IPS-NIHi11 (cell line): ENCODE measurements at regions not wholly inside any gene's neighbourhood (a gene's known extent, or its start where the extent isn't known, plus 50 kb on each side); places are given as distances from the start of the nearest gene placed in this dataset.
"Not testable (repeated sequence)": the region's sequence is repeated elsewhere in the genome, so short reads cannot be mapped to it uniquely, and the experiment has no call there.

Experiments used
- DNase-seq: peaks from one replicate; pipeline ENCODE4 v3.0.0; 2012; ENCODE audit warnings: mixed read lengths, low spot score

- DNase-seq, result not testable (repeated sequence)
These were observed 526.9 kb downstream of the TTLL7 start for GRCh38 chr1:83472066-83472465.

- DNase-seq, result not testable (repeated sequence)
These were observed 527.7 kb downstream of the TTLL7 start for GRCh38 chr1:83471272-83471671.

- DNase-seq, result not testable (repeated sequence)
These were observed 530.6 kb downstream of the TTLL7 start for GRCh38 chr1:83468336-83468735.

GRCh38 chr1:83457735-83458248, 541.1 kb downstream of the TTLL7 start:
- not testable (repeated sequence) for DNase-seq

GRCh38 chr1:83457281-83457680, 541.7 kb downstream of the TTLL7 start:
- DNase-seq, result not testable (repeated sequence)

GRCh38 chr1:83455753-83456152, 543.2 kb downstream of the TTLL7 start:
- DNase-seq, result not testable (repeated sequence)

- not testable (repeated sequence) for DNase-seq
These were observed 553.1 kb downstream of the TTLL7 start for GRCh38 chr1:83445873-83446272.

GRCh38 chr1:83442412-83442811, 556.5 kb downstream of the TTLL7 start:
- DNase-seq, result not testable (repeated sequence)

- not testable (repeated sequence) for DNase-seq
These were observed 558.3 kb downstream of the TTLL7 start for GRCh38 chr1:83440586-83440985.

- not testable (repeated sequence) for DNase-seq
These were observed 558.9 kb downstream of the TTLL7 start for GRCh38 chr1:83440021-83440420.

GRCh38 chr1:83438316-83438715, 560.6 kb downstream of the TTLL7 start:
- not testable (repeated sequence) for DNase-seq

GRCh38 chr1:83435336-83435735, 563.6 kb downstream of the TTLL7 start:
- DNase-seq, result not testable (repeated sequence)

- not testable (repeated sequence) for DNase-seq
These were observed 571.4 kb downstream of the TTLL7 start for GRCh38 chr1:83427566-83427965.

- not testable (repeated sequence) for DNase-seq
These were observed 575.5 kb downstream of the TTLL7 start for GRCh38 chr1:83423382-83423781.

- DNase-seq, result no peak
These were observed 580.4 kb downstream of the TTLL7 start for GRCh38 chr1:83418558-83418957.

GRCh38 chr1:83413839-83414107, 585.2 kb downstream of the TTLL7 start:
- not testable (repeated sequence) for DNase-seq

GRCh38 chr1:83410746-83411413, 588.1 kb downstream of the TTLL7 start:
- DNase-seq, result not testable (repeated sequence)

GRCh38 chr1:83406693-83407371, 592.1 kb downstream of the TTLL7 start:
- DNase-seq, result not testable (repeated sequence)

GRCh38 chr1:83405789-83406188, 593.1 kb downstream of the TTLL7 start:
- DNase-seq, result not testable (repeated sequence)

GRCh38 chr1:83403500-83403899, 595.4 kb downstream of the TTLL7 start:
- not testable (repeated sequence) for DNase-seq

- DNase-seq, result not testable (repeated sequence)
These were observed 597.8 kb downstream of the TTLL7 start for GRCh38 chr1:83401146-83401545.

GRCh38 chr1:83400173-83400572, 598.8 kb downstream of the TTLL7 start:
- DNase-seq, result not testable (repeated sequence)

GRCh38 chr1:83398125-83398524, 600.8 kb downstream of the TTLL7 start:
- not testable (repeated sequence) for DNase-seq
